ENCODE measurements at regions not wholly inside any gene's neighbourhood (a gene's known extent, or its start where the extent isn't known, plus 50 kb on each side); places are given as distances from the start of the nearest gene placed in this dataset.

DNA sequence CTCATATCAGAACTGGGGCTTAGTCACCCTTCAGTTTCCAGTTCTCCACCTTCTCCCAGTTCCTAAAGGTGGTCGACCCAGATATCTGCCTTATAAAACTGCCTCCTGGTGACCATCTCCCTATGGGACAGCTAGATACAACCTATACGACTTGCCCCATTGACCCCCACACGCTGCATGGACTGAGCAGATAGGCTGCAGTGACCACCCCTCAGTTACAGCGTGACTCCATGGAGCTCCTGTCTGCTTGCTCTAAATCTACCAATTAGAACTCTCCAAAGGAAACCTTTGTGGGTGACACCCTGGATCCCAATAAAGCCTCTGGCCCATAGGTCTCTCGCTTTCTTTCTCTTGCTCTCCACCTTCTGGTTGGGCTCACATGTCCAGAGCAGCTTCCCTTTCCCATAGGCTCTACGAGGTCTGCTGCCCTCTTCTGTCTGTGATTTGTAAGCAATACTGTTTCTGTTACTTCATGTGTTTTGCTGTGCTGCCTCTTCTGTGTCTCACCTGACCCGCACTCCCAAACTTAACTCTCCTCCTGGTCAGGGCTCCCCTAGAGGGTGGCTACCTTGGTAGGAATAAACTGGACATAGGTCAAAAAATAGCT, 971.3 kb upstream of the FAM98A start:
- H3K4me1 ChIP-seq (ENCODE audit: control insufficient read depth in 1 of 2, insufficient read depth in 2 of 2, low read depth in 1 of 2, low read length in 1 of 2), result no peaks in the 10 kb centered on the region
- no peaks in the 10 kb centered on the region for H4K20me1 ChIP-seq (ENCODE audit: insufficient read depth)
- H3K4me3 ChIP-seq (ENCODE audit: low read depth in 2 of 2, low read length in 1 of 2), result no peak overlapping the region
- H3K9ac ChIP-seq, result no peak overlapping the region
- H3K27ac ChIP-seq (ENCODE audit: low read depth in 2 of 2, low read length in 1 of 2), result no peak overlapping the region
- H3K9me2 ChIP-seq, result no peaks in the 10 kb centered on the region
- ChIA-PET CTCF (interaction anchor here (0.6 to 4.7 kb wide), 13 partner anchors 15 to 896 kb away, joined by 3 to 30 read pairs (median 4); no protein-coding TSS in a partner anchor), POLR2A (no interaction called here)
- no peak overlapping the region for H2AFZ ChIP-seq (ENCODE audit: low read depth)
- H3F3A ChIP-seq (replicated peaks; ENCODE audit: insufficient read depth), result no peaks in the 10 kb centered on the region
- H3K9me3 ChIP-seq, result no peaks in the 10 kb centered on the region
- H3K27me3 ChIP-seq (ENCODE audit: insufficient read depth), result no peaks in the 10 kb centered on the region
- TF ChIP-seq, protein P1, sequence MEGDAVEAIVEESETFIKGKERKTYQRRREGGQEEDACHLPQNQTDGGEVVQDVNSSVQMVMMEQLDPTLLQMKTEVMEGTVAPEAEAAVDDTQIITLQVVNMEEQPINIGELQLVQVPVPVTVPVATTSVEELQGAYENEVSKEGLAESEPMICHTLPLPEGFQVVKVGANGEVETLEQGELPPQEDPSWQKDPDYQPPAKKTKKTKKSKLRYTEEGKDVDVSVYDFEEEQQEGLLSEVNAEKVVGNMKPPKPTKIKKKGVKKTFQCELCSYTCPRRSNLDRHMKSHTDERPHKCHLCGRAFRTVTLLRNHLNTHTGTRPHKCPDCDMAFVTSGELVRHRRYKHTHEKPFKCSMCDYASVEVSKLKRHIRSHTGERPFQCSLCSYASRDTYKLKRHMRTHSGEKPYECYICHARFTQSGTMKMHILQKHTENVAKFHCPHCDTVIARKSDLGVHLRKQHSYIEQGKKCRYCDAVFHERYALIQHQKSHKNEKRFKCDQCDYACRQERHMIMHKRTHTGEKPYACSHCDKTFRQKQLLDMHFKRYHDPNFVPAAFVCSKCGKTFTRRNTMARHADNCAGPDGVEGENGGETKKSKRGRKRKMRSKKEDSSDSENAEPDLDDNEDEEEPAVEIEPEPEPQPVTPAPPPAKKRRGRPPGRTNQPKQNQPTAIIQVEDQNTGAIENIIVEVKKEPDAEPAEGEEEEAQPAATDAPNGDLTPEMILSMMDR (IDR thresholded peaks at IDR 0.05), result peak; percentile 36
- TF ChIP-seq USF2 (IDR thresholded peaks at IDR 0.05; ENCODE audit: borderline replicate concordance, low read depth, low read length) (no peak), RAD21 (IDR thresholded peaks at IDR 0.05; ENCODE audit: low read length) (peak; percentile 57), CHD2 (IDR thresholded peaks at IDR 0.05; ENCODE audit: low read length, partially characterized antibody) (no peak), SMC3 (IDR thresholded peaks at IDR 0.05; ENCODE audit: low read depth, low read length) (peak; percentile 64; the same call in 1 of the 2 replicates)
- no peaks in the 10 kb centered on the region for H3K36me3 ChIP-seq (replicated peaks in 1 of 2; ENCODE audit: control insufficient read depth in 1 of 2, insufficient read depth in 2 of 2, low read length in 1 of 2)
- no peaks in the 10 kb centered on the region for H3K79me2 ChIP-seq (ENCODE audit: insufficient read depth)
- 6% methylated on average over 6 of the region's 7 CpGs for WGBS (ENCODE audit: low lambda C conversion rate)
- no peak overlapping the region for H3K4me2 ChIP-seq
- peak; percentile 14 for DNase-seq

- Histone ChIP-seq H3K79me2 (ENCODE audit: insufficient read depth) (no peaks in the 10 kb centered on the region), H3K4me3 (ENCODE audit: low read depth in 2 of 2, low read length in 1 of 2) (no peak overlapping the region), H3K27me3 (ENCODE audit: insufficient read depth) (no peaks in the 10 kb centered on the region), H4K20me1 (ENCODE audit: insufficient read depth) (no peaks in the 10 kb centered on the region), H3K27ac (ENCODE audit: low read depth in 2 of 2, low read length in 1 of 2) (no peak overlapping the region), H3K9me2 (no peaks in the 10 kb centered on the region), H3F3A (replicated peaks; ENCODE audit: insufficient read depth) (no peaks in the 10 kb centered on the region), H3K9ac (no peak overlapping the region), H3K36me3 (replicated peaks in 1 of 2; ENCODE audit: control insufficient read depth in 1 of 2, insufficient read depth in 2 of 2, low read length in 1 of 2) (no peaks in the 10 kb centered on the region), H3K9me3 (no peaks in the 10 kb centered on the region), H2AFZ (ENCODE audit: low read depth) (no peak overlapping the region), H3K4me2 (no peak overlapping the region), H3K4me1 (ENCODE audit: control insufficient read depth in 1 of 2, insufficient read depth in 2 of 2, low read depth in 1 of 2, low read length in 1 of 2) (no peaks in the 10 kb centered on the region)
- ChIA-PET CTCF (no interaction called here), POLR2A (no interaction called here)
- TF ChIP-seq POLR2AphosphoS5 (IDR thresholded peaks at IDR 0.05; ENCODE audit: low read depth, low read length) (no peak), MEF2A (IDR thresholded peaks at IDR 0.05; ENCODE audit: borderline replicate concordance, low read depth) (no peak), GABPA (IDR thresholded peaks at IDR 0.05; ENCODE audit: low read depth) (no peak), FOXM1 (IDR thresholded peaks at IDR 0.05; ENCODE audit: low read depth) (no peak), FOXJ3 (CRISPR knock-in tag; IDR thresholded peaks at IDR 0.05) (no peak), RXRA (IDR thresholded peaks at IDR 0.05; ENCODE audit: borderline replicate concordance, low read depth) (no peak), PBX3 (IDR thresholded peaks at IDR 0.05) (no peak)
- WGBS (ENCODE audit: low lambda C conversion rate), result 13% methylated on average over 7 of the region's 7 CpGs
- no peak for DNase-seq
Observed at GRCh38 chr2:34567128-34567527, 968.0 kb upstream of the FAM98A start.

Measured in SK-N-SH (cell line).